ENCODE measurements at regions not wholly inside any gene's neighbourhood (a gene's known extent, or its start where the extent isn't known, plus 50 kb on each side); places are given as distances from the start of the nearest gene placed in this dataset.
A peak's percentile ranks its signal among the peaks of the same experiment; 100 is the strongest.

DNA sequence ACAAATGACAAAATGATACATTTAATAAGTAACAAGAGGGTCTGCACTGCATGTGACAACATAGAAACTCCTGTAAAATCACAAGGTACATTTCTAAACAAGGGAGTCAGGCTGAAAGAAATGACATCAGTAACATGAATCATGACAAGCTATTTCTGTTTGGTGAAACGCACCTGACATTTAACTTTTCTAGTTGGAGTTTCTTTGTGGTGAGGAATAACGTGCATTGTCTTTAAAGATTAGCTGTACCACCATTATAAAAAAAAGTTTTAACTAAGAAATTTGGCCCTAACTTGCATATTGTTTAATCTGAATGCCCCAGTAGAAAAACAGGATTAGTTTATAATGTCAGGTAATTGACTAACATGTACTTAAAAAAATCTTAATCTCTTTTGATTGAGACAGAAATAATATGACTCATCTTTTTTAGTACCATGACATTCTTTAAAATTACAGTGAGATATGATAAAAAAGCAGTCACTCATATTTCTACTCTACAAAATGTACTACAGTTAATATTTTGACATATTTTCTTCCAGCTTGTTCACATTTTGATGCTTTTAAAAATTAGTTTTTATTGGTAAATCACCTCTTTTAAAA is 418.2 kb downstream of the KLF12 start:
- H3K4me3 Mint-ChIP-seq = peak overlapping the region; percentile 66
- H3K27me3 Mint-ChIP-seq = no peaks in the 10 kb centered on the region
- H3K4me1 Mint-ChIP-seq (ENCODE audit: low read depth) = peaks cover 48% of the 10 kb centered on the region
- H3K9me3 Mint-ChIP-seq = no peaks in the 10 kb centered on the region
- peaks cover 41% of the 10 kb centered on the region for H3K36me3 Mint-ChIP-seq (ENCODE audit: low read depth)
- peak overlapping the region; percentile 89 for H3K27ac Mint-ChIP-seq

DNA sequence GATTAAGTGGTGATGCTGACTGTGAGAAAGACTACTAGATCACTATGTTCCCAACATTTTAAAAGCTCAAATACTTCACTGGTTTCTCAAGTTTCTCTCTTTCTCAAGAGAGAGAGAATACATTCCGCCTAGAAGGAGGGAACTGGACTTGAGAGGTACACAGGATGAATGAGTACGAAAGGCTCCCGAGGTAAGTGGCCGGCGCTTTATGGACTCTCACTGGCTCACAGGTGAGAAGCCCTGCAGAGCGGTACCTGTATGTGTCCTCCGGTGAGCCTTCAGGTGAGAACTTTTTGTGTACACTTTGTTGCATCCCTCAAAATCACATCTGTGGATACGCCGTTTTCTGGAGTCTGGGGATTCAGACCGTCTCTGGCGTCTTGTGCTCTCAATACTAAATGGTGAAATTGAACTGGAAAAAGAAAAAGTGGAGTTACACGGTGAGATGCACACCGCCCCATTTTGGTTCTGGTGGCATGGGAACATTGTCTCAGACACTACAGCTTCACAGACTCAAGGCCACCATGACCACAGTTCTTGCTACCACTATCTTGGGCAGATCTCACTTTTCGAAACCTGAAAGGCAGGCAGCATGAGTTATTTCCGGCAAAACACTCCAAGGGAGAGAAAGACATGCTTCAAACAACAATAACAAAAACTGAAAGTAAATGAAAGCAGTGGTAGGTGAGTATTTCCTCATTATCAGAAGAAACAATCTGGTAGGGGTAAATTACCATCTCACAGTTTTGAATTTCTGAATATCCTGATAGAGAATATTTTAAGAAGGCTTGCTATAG is 418.9 kb downstream of the KLF12 start:
- H3K4me1 Mint-ChIP-seq (ENCODE audit: low read depth) = peaks cover 48% of the 10 kb centered on the region
- H3K4me3 Mint-ChIP-seq = peak overlapping the region; percentile 66
- peaks cover 40% of the 10 kb centered on the region for H3K36me3 Mint-ChIP-seq (ENCODE audit: low read depth)
- H3K9me3 Mint-ChIP-seq = no peaks in the 10 kb centered on the region
- H3K27me3 Mint-ChIP-seq = no peaks in the 10 kb centered on the region
- H3K27ac Mint-ChIP-seq = peak overlapping the region; percentile 89

DNA sequence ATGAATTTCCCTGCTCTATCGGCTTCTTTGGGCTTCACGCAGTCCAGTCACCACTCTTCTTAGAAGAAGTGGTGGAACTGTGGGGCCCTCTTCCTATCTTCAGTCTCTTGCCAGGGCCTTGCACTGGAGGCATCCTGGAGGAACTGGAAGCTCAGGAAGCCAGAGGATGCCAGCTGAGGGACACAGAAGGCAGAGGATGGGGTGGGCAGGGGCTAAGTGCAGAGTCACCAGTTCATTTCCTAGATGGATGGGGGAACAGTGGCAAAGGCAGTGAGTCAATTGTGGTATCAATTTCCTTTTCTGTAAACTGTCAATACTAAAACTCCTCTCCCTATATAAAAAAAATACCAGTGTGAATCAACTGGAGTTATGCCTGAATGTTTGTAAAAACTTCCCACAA is 419.7 kb downstream of the KLF12 start:
- Mint-ChIP-seq H3K9me3 (no peaks in the 10 kb centered on the region), H3K4me3 (no peak overlapping the region), H3K36me3 (ENCODE audit: low read depth) (peaks cover 39% of the 10 kb centered on the region), H3K27ac (peak overlapping the region; percentile 49), H3K4me1 (ENCODE audit: low read depth) (peaks cover 48% of the 10 kb centered on the region), H3K27me3 (no peaks in the 10 kb centered on the region)

DNA sequence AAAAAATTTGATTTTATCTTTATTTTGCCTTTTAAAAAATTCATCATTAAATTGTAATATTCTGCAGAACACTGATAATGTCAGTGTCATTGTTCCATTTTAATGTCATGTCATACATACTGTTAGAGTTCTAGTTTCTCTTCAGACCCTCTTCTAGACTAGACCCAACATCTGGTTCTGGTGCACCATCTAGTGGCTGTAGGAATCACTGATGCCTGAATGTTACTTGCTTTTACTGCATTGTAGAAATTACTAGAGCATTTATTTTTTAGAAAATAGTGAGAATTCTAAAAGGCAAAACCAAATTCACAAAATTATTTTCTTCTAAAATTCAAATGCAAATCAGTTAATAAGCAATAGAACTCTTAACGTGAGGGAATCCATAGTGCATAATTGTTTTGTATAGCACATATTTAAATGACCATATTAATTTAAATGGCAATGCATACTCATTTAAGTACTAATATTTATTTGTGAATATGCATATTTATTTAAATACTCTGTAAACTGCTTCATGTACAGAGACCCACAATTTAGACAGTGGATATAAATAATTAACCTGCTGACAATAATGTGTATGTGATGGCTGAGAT is 425.7 kb downstream of the KLF12 start:
- Mint-ChIP-seq H3K36me3 (ENCODE audit: low read depth) (peaks cover 31% of the 10 kb centered on the region), H3K27ac (no peak overlapping the region), H3K9me3 (no peaks in the 10 kb centered on the region), H3K27me3 (no peaks in the 10 kb centered on the region), H3K4me1 (ENCODE audit: low read depth) (peaks cover 13% of the 10 kb centered on the region), H3K4me3 (no peak overlapping the region)

DNA sequence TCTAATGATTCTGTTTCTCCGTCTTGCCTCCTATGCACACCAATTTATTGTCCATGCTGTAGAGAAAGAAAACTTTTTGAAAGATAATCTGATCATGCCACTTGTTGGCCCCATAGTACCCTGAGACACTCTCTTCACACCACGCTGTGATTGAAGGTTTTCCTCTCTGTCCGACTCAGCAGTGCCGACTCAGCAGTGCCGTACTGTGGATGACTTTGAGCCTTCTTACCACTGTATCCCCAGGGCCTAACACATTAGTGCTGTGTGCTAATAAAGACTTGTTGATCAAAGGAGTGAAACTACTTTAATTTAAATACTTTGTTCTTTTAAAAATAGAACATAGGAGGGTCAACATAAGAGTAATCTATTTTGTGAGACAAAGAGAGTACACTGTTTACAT is 429.6 kb downstream of the KLF12 start:
- peaks cover 13% of the 10 kb centered on the region for H3K36me3 Mint-ChIP-seq (ENCODE audit: low read depth)
- no peak overlapping the region for H3K4me3 Mint-ChIP-seq
- no peaks in the 10 kb centered on the region for H3K9me3 Mint-ChIP-seq
- no peak overlapping the region for H3K27ac Mint-ChIP-seq
- H3K4me1 Mint-ChIP-seq (ENCODE audit: low read depth) = peaks cover 33% of the 10 kb centered on the region
- H3K27me3 Mint-ChIP-seq = no peaks in the 10 kb centered on the region

DNA sequence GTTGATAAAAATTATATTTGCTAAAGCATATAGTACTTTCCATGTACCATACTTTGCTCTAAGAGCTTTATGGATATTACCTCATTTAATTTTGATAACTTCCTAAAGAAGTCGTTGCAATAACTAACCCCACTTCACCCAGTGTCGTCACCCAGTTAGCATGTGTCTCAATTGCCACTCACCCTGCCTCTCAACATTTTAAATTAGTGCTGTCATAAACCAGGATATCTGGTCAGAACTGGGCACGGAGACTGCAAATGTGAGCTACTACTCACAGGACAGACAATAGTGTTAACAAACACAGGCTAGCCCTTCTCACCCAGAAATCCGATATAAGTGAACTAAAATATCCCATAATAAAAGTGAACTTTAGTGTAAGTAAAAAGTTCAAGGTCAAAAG is 430.6 kb downstream of the KLF12 start:
- Mint-ChIP-seq H3K4me3 (no peak overlapping the region), H3K9me3 (no peaks in the 10 kb centered on the region), H3K36me3 (ENCODE audit: low read depth) (peaks cover 17% of the 10 kb centered on the region), H3K27me3 (no peaks in the 10 kb centered on the region), H3K27ac (no peak overlapping the region), H3K4me1 (ENCODE audit: low read depth) (peaks cover 41% of the 10 kb centered on the region)

DNA sequence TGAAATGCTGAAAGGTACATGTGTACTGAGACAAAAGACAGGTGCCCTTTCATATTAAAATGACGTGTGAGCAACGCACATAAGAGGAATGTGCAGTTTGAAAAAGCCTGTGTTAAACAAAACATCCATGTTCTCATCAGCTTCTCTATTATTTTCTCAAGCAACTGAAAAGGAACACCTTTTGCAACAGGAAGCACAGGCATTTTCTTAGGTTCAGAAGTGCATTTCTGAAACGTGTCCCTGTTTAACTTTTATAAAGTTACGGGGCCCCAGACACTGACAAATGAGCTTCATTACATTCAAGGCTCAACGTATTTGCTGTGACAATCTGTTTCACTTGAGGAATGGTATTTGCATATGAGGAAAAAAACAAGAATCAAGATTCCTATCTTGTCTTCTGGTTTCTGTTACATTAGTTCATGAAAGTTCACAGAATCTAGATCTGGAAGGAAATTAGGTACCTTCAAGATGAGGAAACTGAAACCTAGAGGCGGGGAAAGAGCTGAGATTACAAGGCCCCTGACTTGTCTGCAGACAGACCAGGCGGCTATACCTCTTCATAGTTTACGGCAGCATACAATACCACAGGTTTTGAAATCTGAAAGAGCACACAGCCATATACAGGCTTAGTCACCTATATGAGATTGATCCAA is 431.7 kb downstream of the KLF12 start:
- peak overlapping the region; percentile 70 for H3K4me3 Mint-ChIP-seq
- peaks cover 19% of the 10 kb centered on the region for H3K36me3 Mint-ChIP-seq (ENCODE audit: low read depth)
- peak overlapping the region; percentile 70 for H3K27ac Mint-ChIP-seq
- no peaks in the 10 kb centered on the region for H3K27me3 Mint-ChIP-seq
- H3K4me1 Mint-ChIP-seq (ENCODE audit: low read depth) = peaks cover 43% of the 10 kb centered on the region
- H3K9me3 Mint-ChIP-seq = no peaks in the 10 kb centered on the region

DNA sequence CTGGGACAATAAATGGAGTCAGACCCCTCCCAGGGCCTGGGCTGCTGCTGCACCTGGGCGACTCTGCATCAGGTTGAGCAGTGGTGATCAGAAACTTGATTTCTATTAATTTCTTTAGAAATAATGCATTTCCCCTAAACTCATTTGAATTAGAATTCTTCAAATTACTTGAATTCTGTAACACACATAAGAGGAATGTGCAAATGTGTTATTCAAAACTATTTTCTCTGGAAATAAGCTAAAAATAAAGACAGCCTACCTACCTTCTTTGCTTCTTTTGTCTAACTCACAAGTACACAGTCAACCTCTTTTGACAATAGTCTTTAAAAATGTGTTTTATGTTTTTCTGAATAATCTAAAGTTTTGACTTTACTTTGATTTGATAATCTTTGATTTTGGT is 433.0 kb downstream of the KLF12 start:
- no peaks in the 10 kb centered on the region for H3K27me3 Mint-ChIP-seq
- peaks cover 29% of the 10 kb centered on the region for H3K36me3 Mint-ChIP-seq (ENCODE audit: low read depth)
- no peak overlapping the region for H3K27ac Mint-ChIP-seq
- no peaks in the 10 kb centered on the region for H3K9me3 Mint-ChIP-seq
- no peak overlapping the region for H3K4me3 Mint-ChIP-seq
- H3K4me1 Mint-ChIP-seq (ENCODE audit: low read depth) = peaks cover 48% of the 10 kb centered on the region

DNA sequence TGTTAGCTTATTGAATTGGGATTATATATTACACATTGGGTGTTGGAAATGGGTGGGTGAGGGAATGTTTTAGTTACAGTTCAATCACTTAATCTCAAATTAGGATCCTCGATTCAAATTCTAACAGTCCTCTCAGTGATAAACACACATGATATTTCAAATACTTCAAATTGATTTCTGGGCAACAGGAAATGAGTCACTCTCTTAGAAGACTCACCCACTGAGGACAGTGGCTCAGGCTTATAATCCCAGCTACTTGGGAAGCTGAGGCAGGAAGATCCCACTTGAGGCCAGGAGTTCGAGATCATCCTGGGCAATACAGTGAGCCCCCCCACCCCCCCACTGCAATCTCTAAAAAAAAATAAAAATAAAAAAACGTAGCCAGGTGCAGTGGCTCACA is 435.3 kb downstream of the KLF12 start:
- Mint-ChIP-seq H3K36me3 (ENCODE audit: low read depth) (peaks cover 39% of the 10 kb centered on the region), H3K4me1 (ENCODE audit: low read depth) (peaks cover 39% of the 10 kb centered on the region), H3K27ac (no peak overlapping the region), H3K27me3 (no peaks in the 10 kb centered on the region), H3K9me3 (no peaks in the 10 kb centered on the region), H3K4me3 (no peak overlapping the region)

DNA sequence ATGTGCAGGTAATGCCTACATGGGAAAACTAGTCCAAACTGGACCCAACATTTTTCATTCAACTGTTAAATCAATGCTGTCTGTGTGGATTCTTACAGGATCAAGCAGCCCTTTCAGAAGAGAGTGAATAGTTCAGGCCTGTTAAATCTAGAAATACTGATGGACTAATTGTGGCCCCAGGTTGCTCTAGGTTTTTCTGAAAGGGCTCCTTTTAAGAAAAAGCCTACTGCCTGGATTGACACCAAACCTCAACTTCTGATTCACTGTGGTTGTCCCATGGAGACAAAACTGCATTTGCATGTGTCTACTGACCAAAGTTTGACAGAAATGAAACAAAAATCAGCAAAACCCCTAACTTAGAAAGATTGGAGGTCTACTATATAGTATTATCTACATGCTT is 437.0 kb downstream of the KLF12 start:
- H3K9me3 Mint-ChIP-seq = no peaks in the 10 kb centered on the region
- no peaks in the 10 kb centered on the region for H3K27me3 Mint-ChIP-seq
- peaks cover 45% of the 10 kb centered on the region for H3K36me3 Mint-ChIP-seq (ENCODE audit: low read depth)
- no peak overlapping the region for H3K27ac Mint-ChIP-seq
- no peak overlapping the region for H3K4me3 Mint-ChIP-seq
- H3K4me1 Mint-ChIP-seq (ENCODE audit: low read depth) = peaks cover 22% of the 10 kb centered on the region

DNA sequence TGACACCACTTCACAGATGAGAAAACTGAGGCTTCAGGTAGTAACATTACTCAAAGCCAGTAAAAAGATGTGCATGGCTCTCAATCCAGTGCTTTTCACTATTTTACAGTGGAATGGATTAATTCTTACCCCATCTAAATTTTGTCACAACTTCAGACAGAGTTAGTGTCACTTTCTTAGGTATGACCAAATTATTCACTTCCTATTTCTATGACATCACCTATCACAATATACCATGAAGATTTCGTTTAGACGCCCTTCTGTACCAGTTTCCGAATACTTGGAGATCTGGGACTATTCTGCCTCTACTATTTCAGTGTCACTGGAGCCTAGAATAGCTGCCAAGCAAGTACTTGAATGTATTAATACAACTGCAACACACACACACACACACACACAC is 437.5 kb downstream of the KLF12 start:
- Mint-ChIP-seq H3K9me3 (no peaks in the 10 kb centered on the region), H3K36me3 (ENCODE audit: low read depth) (peaks cover 45% of the 10 kb centered on the region), H3K4me3 (no peak overlapping the region), H3K27ac (peak overlapping the region; percentile 16), H3K4me1 (ENCODE audit: low read depth) (peaks cover 18% of the 10 kb centered on the region), H3K27me3 (no peaks in the 10 kb centered on the region)

DNA sequence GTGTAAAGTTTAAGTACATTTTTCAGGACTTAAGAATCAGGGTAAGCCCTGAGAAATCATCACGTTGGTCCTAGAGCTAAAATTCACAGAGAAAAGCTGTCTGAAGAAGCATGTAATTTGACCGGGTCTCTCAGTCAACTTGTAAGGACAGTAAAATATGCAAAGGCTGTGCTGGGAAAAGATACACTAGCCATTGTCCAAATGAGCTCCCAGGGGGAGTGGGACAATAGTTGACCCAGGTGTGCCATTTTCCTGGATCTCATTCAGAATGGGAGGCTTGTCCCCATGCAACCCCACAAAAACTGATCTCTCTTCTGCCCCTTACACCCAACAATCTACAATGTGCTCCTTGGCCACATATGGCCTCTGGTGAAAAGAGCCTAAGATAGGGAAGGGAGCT is 437.9 kb downstream of the KLF12 start:
- Mint-ChIP-seq H3K4me3 (no peak overlapping the region), H3K36me3 (ENCODE audit: low read depth) (peaks cover 45% of the 10 kb centered on the region), H3K27me3 (no peaks in the 10 kb centered on the region), H3K27ac (peak overlapping the region; percentile 16), H3K4me1 (ENCODE audit: low read depth) (peaks cover 16% of the 10 kb centered on the region), H3K9me3 (no peaks in the 10 kb centered on the region)

DNA sequence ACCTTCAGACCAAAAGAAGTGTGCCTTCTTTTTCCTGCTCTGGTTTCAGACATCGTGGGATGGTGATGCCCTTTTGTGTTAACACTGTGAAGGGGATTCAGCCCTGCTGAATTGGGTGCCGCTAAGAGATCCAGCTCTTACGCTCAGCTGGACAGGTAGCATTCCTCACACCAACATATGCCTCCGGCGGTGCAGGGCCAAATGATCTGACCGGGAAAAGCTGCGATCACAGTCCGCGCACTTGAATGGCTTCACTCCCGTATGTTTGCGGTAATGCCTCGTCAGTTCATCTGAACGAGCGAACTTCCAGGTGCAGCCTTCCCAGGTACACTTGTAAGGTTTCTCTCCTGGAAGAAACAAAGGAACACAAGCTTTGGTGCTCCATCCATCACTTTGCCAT is 438.9 kb downstream of the KLF12 start:
- H3K36me3 Mint-ChIP-seq (ENCODE audit: low read depth) = peaks cover 50% of the 10 kb centered on the region
- peaks cover 16% of the 10 kb centered on the region for H3K4me1 Mint-ChIP-seq (ENCODE audit: low read depth)
- H3K27ac Mint-ChIP-seq = no peak overlapping the region
- H3K4me3 Mint-ChIP-seq = no peak overlapping the region
- H3K27me3 Mint-ChIP-seq = no peaks in the 10 kb centered on the region
- H3K9me3 Mint-ChIP-seq = no peaks in the 10 kb centered on the region

DNA sequence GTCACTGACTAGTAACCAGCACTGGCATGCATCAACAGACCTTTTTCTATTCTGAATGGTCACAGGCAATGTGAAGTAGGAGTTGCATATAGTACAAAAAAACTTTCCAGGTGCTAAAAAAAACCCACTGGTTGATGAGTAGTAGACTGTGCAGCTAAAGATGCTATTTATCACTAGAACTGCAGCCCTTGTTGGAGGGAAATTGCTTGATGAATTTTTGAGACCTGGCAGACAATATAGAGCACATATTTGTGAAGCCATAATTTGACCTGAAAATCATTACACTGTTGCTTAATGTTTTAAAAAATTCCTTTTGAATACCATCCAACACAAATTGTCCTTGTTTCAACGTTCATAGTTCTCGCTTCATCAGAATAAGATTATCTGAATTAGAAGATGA is 441.0 kb downstream of the KLF12 start:
- Mint-ChIP-seq H3K36me3 (ENCODE audit: low read depth) (peaks cover 60% of the 10 kb centered on the region), H3K4me1 (ENCODE audit: low read depth) (peaks cover 7% of the 10 kb centered on the region), H3K27me3 (no peaks in the 10 kb centered on the region), H3K9me3 (no peaks in the 10 kb centered on the region), H3K27ac (no peak overlapping the region), H3K4me3 (no peak overlapping the region)

DNA sequence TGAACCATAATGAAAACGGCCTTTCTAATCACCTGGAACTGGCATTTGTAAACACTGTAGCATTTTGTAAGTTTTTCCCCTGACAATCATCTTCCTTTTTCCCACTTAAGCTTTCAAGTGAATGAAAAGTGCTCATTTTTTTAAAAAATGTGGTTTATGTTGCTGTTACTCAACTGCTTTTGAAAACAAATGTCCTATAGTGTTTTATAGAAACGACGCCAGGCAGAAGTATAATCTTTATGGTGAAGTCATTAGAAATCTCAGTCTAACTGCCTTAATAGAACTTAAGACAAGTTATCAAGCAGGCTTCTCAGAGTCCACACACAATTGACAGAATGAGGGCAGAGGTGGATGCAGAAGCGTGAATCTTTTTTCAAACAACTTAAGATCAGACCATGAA is 442.3 kb downstream of the KLF12 start:
- Mint-ChIP-seq H3K27me3 (no peaks in the 10 kb centered on the region), H3K4me3 (no peak overlapping the region), H3K9me3 (no peaks in the 10 kb centered on the region), H3K27ac (no peak overlapping the region), H3K36me3 (ENCODE audit: low read depth) (peaks cover 60% of the 10 kb centered on the region), H3K4me1 (ENCODE audit: low read depth) (no peaks in the 10 kb centered on the region)

All from stimulated activated naive CD8-positive, alpha-beta T cell treated with anti-CD3 and anti-CD28 coated beads, Interleukin-15, Interleukin-2, amounts not matched to agents 100 ng/mL and 50 ng/mL, for 24 hours (primary cell).